ENCODE measurements at regions not wholly inside any gene's neighbourhood (a gene's known extent, or its start where the extent isn't known, plus 50 kb on each side); places are given as distances from the start of the nearest gene placed in this dataset.

DNA sequence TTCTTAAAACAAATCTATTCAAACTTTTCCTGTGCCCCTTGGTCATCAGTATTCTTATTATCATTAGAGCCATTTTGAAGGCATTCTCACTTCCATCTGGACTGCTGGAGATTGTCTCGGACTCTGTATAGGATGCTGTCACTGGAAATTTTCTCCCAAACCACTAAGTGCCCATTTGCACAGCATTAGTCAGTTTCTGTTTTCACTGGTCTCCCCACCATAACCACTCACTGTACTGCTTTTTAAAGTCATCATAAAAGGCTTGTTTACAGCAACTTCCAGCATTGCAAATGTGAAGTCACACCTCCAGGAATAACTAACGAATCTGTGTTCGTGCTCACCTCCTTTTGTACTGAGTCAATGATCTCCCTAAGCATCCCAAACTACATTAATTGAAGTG lies 150.9 kb upstream of the SERTAD2 start:
- H3K27me3 ChIP-seq (ENCODE audit: control insufficient read depth, insufficient read depth, low read length) = no peaks in the 10 kb centered on the region
- in situ Hi-C loops (cut with HindIII; ENCODE audit: low pct_unique_long_range_greater_than_20kb, low sequenced_read_pairs) (no loop called here), intact Hi-C loops (cut with micrococcal nuclease; ENCODE audit: unreplicated experiment) (no loop called here)
- H3K27ac ChIP-seq (ENCODE audit: low read length) = no peak overlapping the region
- no TSS peak for BruUV-seq (replicated peaks)
- H3K9me3 ChIP-seq (ENCODE audit: control insufficient read depth, insufficient read depth, low read depth, low read length) = no peaks in the 10 kb centered on the region
- ATAC-seq = no peak
- no peaks in the 10 kb centered on the region for H3K36me3 ChIP-seq (ENCODE audit: control insufficient read depth, insufficient read depth, low read length)
- H3K4me1 ChIP-seq (ENCODE audit: control insufficient read depth, insufficient read depth, low read length) = no peaks in the 10 kb centered on the region
- ChIA-PET POLR2A (no interaction called here), CTCF (no interaction called here)
- DNase-seq (ENCODE audit: low read depth, low spot score) = no peak
- H3K4me3 ChIP-seq (ENCODE audit: low read depth in 2 of 2, low read length in 2 of 2) = no peak overlapping the region
- TF ChIP-seq, protein P1, sequence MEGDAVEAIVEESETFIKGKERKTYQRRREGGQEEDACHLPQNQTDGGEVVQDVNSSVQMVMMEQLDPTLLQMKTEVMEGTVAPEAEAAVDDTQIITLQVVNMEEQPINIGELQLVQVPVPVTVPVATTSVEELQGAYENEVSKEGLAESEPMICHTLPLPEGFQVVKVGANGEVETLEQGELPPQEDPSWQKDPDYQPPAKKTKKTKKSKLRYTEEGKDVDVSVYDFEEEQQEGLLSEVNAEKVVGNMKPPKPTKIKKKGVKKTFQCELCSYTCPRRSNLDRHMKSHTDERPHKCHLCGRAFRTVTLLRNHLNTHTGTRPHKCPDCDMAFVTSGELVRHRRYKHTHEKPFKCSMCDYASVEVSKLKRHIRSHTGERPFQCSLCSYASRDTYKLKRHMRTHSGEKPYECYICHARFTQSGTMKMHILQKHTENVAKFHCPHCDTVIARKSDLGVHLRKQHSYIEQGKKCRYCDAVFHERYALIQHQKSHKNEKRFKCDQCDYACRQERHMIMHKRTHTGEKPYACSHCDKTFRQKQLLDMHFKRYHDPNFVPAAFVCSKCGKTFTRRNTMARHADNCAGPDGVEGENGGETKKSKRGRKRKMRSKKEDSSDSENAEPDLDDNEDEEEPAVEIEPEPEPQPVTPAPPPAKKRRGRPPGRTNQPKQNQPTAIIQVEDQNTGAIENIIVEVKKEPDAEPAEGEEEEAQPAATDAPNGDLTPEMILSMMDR (IDR thresholded peaks at IDR 0.05) = no peak
- TF ChIP-seq SIN3A (IDR thresholded peaks at IDR 0.05; ENCODE audit: borderline replicate concordance, insufficient read depth, low read depth, low read length) (no peak), POLR2AphosphoS5 (IDR thresholded peaks at IDR 0.05; ENCODE audit: low read depth, low read length) (no peak), TCF7L2 (IDR thresholded peaks at IDR 0.05; ENCODE audit: low read depth, low read length) (no peak)
- TF ChIP-seq, protein P2, sequence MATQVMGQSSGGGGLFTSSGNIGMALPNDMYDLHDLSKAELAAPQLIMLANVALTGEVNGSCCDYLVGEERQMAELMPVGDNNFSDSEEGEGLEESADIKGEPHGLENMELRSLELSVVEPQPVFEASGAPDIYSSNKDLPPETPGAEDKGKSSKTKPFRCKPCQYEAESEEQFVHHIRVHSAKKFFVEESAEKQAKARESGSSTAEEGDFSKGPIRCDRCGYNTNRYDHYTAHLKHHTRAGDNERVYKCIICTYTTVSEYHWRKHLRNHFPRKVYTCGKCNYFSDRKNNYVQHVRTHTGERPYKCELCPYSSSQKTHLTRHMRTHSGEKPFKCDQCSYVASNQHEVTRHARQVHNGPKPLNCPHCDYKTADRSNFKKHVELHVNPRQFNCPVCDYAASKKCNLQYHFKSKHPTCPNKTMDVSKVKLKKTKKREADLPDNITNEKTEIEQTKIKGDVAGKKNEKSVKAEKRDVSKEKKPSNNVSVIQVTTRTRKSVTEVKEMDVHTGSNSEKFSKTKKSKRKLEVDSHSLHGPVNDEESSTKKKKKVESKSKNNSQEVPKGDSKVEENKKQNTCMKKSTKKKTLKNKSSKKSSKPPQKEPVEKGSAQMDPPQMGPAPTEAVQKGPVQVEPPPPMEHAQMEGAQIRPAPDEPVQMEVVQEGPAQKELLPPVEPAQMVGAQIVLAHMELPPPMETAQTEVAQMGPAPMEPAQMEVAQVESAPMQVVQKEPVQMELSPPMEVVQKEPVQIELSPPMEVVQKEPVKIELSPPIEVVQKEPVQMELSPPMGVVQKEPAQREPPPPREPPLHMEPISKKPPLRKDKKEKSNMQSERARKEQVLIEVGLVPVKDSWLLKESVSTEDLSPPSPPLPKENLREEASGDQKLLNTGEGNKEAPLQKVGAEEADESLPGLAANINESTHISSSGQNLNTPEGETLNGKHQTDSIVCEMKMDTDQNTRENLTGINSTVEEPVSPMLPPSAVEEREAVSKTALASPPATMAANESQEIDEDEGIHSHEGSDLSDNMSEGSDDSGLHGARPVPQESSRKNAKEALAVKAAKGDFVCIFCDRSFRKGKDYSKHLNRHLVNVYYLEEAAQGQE (IDR thresholded peaks at IDR 0.05; ENCODE audit: insufficient read depth in 1 of 2, low read depth in 2 of 2, low read length in 1 of 2) = no peak

DNA sequence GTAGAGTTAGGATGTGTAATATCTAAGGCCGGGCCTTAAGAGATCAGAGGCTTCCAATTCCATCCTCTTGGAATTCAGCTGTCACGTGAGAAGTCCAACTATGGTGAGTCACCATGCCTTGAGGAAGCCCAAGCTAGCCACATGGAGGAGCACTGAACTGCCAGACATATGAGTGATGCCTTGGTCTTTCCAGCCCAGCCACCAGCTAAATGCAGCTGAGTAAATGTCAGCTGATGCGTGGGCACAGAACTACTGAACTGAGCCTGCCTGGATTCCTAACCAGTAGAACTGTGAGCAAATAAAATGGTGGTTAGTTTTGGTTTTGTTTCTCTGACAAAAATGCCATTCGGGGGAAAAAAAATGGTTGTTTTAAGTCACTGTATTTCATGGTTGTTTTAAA lies 153.7 kb upstream of the SERTAD2 start:
- no peak for TF ChIP-seq TCF7L2 (IDR thresholded peaks at IDR 0.05; ENCODE audit: low read depth, low read length)
- TF ChIP-seq, protein P1 (IDR thresholded peaks at IDR 0.05) = no peak
- TF ChIP-seq, protein P2 (IDR thresholded peaks at IDR 0.05; ENCODE audit: insufficient read depth in 1 of 2, low read depth in 2 of 2, low read length in 1 of 2) = no peak
- no peak for TF ChIP-seq POLR2AphosphoS5 (IDR thresholded peaks at IDR 0.05; ENCODE audit: low read depth, low read length)
- TF ChIP-seq SIN3A (IDR thresholded peaks at IDR 0.05; ENCODE audit: borderline replicate concordance, insufficient read depth, low read depth, low read length) = no peak
- no peak overlapping the region for H3K4me3 ChIP-seq (ENCODE audit: low read depth in 2 of 2, low read length in 2 of 2)
- POLR2A ChIA-PET = no interaction called here
- no peak overlapping the region for H3K27ac ChIP-seq (ENCODE audit: low read length)
- no peaks in the 10 kb centered on the region for H3K9me3 ChIP-seq (ENCODE audit: control insufficient read depth, insufficient read depth, low read depth, low read length)
- DNase-seq (ENCODE audit: low read depth, low spot score) (no peak), ATAC-seq (peak; percentile 78)
- no peaks in the 10 kb centered on the region for H3K4me1 ChIP-seq (ENCODE audit: control insufficient read depth, insufficient read depth, low read length)
- no peaks in the 10 kb centered on the region for H3K36me3 ChIP-seq (ENCODE audit: control insufficient read depth, insufficient read depth, low read length)
- in situ Hi-C loops (cut with HindIII; ENCODE audit: low pct_unique_long_range_greater_than_20kb, low sequenced_read_pairs) = no loop called here
- H3K27me3 ChIP-seq (ENCODE audit: control insufficient read depth, insufficient read depth, low read length) = no peaks in the 10 kb centered on the region
- CTCF ChIA-PET = no interaction called here
- BruUV-seq (replicated peaks) = no TSS peak
- intact Hi-C loops (cut with micrococcal nuclease; ENCODE audit: unreplicated experiment) = no loop called here
